Neural progenitor cell (in vitro differentiated cells): ENCODE measurements at regions not wholly inside any gene's neighbourhood (a gene's known extent, or its start where the extent isn't known, plus 50 kb on each side); places are given as distances from the start of the nearest gene placed in this dataset.
"Not testable (repeated sequence)": the region's sequence is repeated elsewhere in the genome, so short reads cannot be mapped to it uniquely, and the experiment has no call there.

Experiments
- DNase-seq: peaks from one replicate; pipeline ENCODE4 v3.0.0-alpha.2; 2016; ENCODE audit warnings: low spot score
- H2AFZ ChIP-seq: fragments of 200-600 bp; sonication (generic); replicated peaks from 2 replicates; pipeline ENCODE4 v1.6.1; 2016; ENCODE audit warnings: antibody characterized with exemption
- H3F3A ChIP-seq: fragments of 200-600 bp; sonication (generic); 2 replicates; pipeline ENCODE4 v1.6.1; 2016; ENCODE audit warnings: antibody characterized with exemption, low read depth
- H3K27ac ChIP-seq: fragments of 200-600 bp; sonication (generic); 2 replicates; pipeline ENCODE4 v1.5.1; 2016; ENCODE audit warnings: mild to moderate bottlenecking
- H3K27me3 ChIP-seq: fragments of 200-600 bp; sonication (generic); 2 replicates; pipeline ENCODE4 v1.6.1; 2016; ENCODE audit warnings: mild to moderate bottlenecking, moderate library complexity
- H3K36me3 ChIP-seq: fragments of 200-600 bp; sonication (generic); 2 replicates; pipeline ENCODE4 v1.5.1; 2016
- H3K4me1 ChIP-seq: fragments of 200-600 bp; sonication (generic); 2 replicates; pipeline ENCODE4 v1.6.1; 2016; ENCODE audit warnings: mixed run types
- H3K4me2 ChIP-seq: fragments of 200-600 bp; sonication (generic); 2 replicates; pipeline ENCODE4 v1.6.1; 2016
- H3K4me3 ChIP-seq: fragments of 200-600 bp; sonication (generic); 2 replicates; pipeline ENCODE4 v1.5.1; 2016
- H3K79me2 ChIP-seq: fragments of 200-600 bp; sonication (generic); 2 replicates; pipeline ENCODE4 v1.6.1; 2016; ENCODE audit warnings: low read depth
- H3K9ac ChIP-seq: fragments of 200-600 bp; sonication (generic); 2 replicates; pipeline ENCODE4 v1.6.1; 2016
- H3K9me3 ChIP-seq: fragments of 200-600 bp; sonication (generic); 2 replicates; pipeline ENCODE4 v1.5.1; 2016; ENCODE audit warnings: low read depth
- H4K20me1 ChIP-seq: fragments of 200-600 bp; sonication (generic); 2 replicates; pipeline ENCODE4 v1.6.1; 2016; ENCODE audit warnings: low read depth
- H3K27ac Mint-ChIP-seq: 3 replicates; pipeline ENCODE4 v1.8.0; 2021; ENCODE audit warnings: mixed read lengths
- H3K27me3 Mint-ChIP-seq: 2 replicates; pipeline ENCODE4 v1.8.0; 2022; ENCODE audit warnings: low read depth, mild to moderate bottlenecking, inconsistent platforms, moderate library complexity, mixed read lengths; ENCODE audit not compliant: insufficient read depth
- H3K36me3 Mint-ChIP-seq: 3 replicates; pipeline ENCODE4 v1.8.0; 2021; ENCODE audit warnings: mixed read lengths
- H3K4me1 Mint-ChIP-seq: 3 replicates; pipeline ENCODE4 v1.8.0; 2021; ENCODE audit warnings: mixed read lengths
- H3K4me3 Mint-ChIP-seq: 3 replicates; pipeline ENCODE4 v1.8.0; 2021; ENCODE audit warnings: mild to moderate bottlenecking, moderate library complexity, mixed read lengths
- H3K9me3 Mint-ChIP-seq: 3 replicates; pipeline ENCODE4 v1.8.0; 2020; ENCODE audit warnings: mixed read lengths
- CTCF ChIP-seq: fragments of 200-600 bp; sonication (generic); IDR thresholded peaks from 2 replicates; pipeline ENCODE4 v1.5.1; 2017; ENCODE audit warnings: antibody characterized with exemption, mild to moderate bottlenecking
- EZH2 ChIP-seq: fragments of 200-600 bp; sonication (generic); IDR thresholded peaks from 2 replicates; pipeline ENCODE4 v1.6.1; 2017; ENCODE audit warnings: antibody characterized with exemption, mild to moderate bottlenecking, moderate library complexity
- EZH2phosphoT487 ChIP-seq: fragments of 200-600 bp; sonication (generic); IDR thresholded peaks from 2 replicates; pipeline ENCODE4 v1.6.1; 2017; ENCODE audit warnings: antibody characterized with exemption

DNA sequence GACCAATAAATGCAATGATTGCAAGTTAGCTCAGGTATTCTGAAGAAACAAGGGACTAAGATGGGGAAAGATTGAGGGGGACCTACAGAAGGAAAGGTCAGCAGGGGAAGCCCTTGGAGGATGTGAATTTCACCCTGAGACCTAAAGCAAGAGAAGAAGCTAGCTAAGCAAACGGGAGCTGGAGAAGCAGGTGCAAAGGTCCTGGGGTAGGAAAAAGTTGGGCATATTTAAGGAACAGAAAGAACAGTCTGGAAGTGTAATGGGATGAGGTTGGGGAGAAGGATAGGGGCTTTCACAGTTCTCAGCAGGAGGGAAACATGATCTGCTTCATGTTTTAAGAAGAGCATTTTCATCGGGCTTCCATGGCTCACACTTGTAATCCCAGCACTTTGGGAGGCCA is 89.7 kb upstream of the SLC45A1 start:
- no peaks in the 10 kb centered on the region for H3K36me3 Mint-ChIP-seq
- Histone ChIP-seq H3K4me3 (no peak overlapping the region), H3K27ac (no peak overlapping the region), H2AFZ (no peak overlapping the region), H3K9ac (no peak overlapping the region), H3K79me2 (no peaks in the 10 kb centered on the region), H3K4me1 (no peaks in the 10 kb centered on the region), H4K20me1 (no peaks in the 10 kb centered on the region), H3K4me2 (no peak overlapping the region), H3F3A (no peaks in the 10 kb centered on the region), H3K36me3 (no peaks in the 10 kb centered on the region), H3K27me3 (no peaks in the 10 kb centered on the region), H3K9me3 (no peaks in the 10 kb centered on the region)
- H3K27ac Mint-ChIP-seq, result no peak overlapping the region
- H3K9me3 Mint-ChIP-seq, result peaks cover 18% of the 10 kb centered on the region
- peaks cover 13% of the 10 kb centered on the region for H3K4me1 Mint-ChIP-seq
- H3K4me3 Mint-ChIP-seq, result no peak overlapping the region
- TF ChIP-seq CTCF (no peak), EZH2 (no peak), EZH2phosphoT487 (no peak)
- DNase-seq, result no peak
- H3K27me3 Mint-ChIP-seq, result peaks cover 7% of the 10 kb centered on the region

GRCh38 chr1:8227674-8228073 is 90.2 kb upstream of the SLC45A1 start:
- not testable (repeated sequence) for H3K36me3 ChIP-seq, H3K4me1 ChIP-seq, H3K36me3 Mint-ChIP-seq, H3K27me3 Mint-ChIP-seq, H3K4me2 ChIP-seq, H3K79me2 ChIP-seq, H3K4me3 ChIP-seq, H3K27ac Mint-ChIP-seq, H4K20me1 ChIP-seq, H3K4me3 Mint-ChIP-seq, H3K9me3 ChIP-seq, H3F3A ChIP-seq, H3K27ac ChIP-seq, DNase-seq, H3K27me3 ChIP-seq, H3K9ac ChIP-seq, H2AFZ ChIP-seq
- H3K4me1 Mint-ChIP-seq, result peaks cover 11% of the 10 kb centered on the region
- H3K9me3 Mint-ChIP-seq, result peaks cover 18% of the 10 kb centered on the region

DNA sequence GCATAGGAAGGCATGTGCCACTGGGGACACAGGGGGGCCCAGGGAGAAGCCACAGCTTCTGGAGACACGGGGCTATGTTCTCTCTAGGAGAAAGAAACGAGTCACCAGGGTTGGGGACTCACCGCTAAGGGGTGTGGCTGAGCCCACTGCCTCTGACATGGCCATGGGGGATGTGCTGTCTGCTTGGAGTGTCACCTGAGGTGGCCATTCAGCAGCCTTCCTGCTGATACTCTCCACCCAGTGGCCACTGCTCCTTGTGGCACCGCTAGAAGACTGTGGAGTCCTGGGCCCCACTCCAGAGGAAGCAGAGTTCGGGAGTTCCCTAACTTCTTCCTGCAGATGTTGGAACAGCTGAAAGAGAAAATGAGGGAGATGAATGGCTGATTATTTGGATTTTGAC is 91.2 kb upstream of the SLC45A1 start:
- no peak overlapping the region for H2AFZ ChIP-seq
- H3K79me2 ChIP-seq, result no peaks in the 10 kb centered on the region
- no peak overlapping the region for H3K4me3 ChIP-seq
- no peak overlapping the region for H3K9ac ChIP-seq
- Mint-ChIP-seq H3K4me3 (no peak overlapping the region), H3K27me3 (peaks cover 4% of the 10 kb centered on the region), H3K36me3 (no peaks in the 10 kb centered on the region), H3K9me3 (peaks cover 18% of the 10 kb centered on the region), H3K4me1 (peaks cover 3% of the 10 kb centered on the region), H3K27ac (no peak overlapping the region)
- DNase-seq, result no peak
- no peaks in the 10 kb centered on the region for H3F3A ChIP-seq
- no peaks in the 10 kb centered on the region for H3K27me3 ChIP-seq
- no peaks in the 10 kb centered on the region for H3K4me1 ChIP-seq
- no peak for TF ChIP-seq CTCF
- TF ChIP-seq EZH2phosphoT487, result no peak
- no peak for TF ChIP-seq EZH2
- no peaks in the 10 kb centered on the region for H3K9me3 ChIP-seq
- no peak overlapping the region for H3K27ac ChIP-seq
- no peaks in the 10 kb centered on the region for H4K20me1 ChIP-seq
- no peaks in the 10 kb centered on the region for H3K36me3 ChIP-seq
- no peak overlapping the region for H3K4me2 ChIP-seq

DNA sequence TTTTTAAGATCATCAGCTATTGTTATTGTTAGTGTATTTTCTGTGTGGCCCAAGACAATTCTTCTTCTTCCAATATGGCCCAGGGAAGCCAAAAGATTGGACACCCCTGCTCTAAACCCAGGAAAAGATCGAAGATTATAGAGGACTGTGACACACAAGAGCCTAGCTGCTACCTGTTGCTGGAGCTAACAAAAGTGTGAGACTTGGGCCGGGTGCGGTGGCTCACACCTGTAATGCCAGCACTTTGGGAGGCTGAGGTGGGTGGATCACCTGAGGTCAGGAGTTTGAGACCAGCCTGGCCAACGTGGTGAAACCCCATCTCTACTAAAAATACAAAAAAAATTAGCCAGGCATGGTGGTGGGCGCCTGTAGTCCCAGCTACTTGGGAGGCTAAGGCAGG is 91.9 kb upstream of the SLC45A1 start:
- H3K9ac ChIP-seq, H4K20me1 ChIP-seq, H3F3A ChIP-seq, H3K4me2 ChIP-seq, H2AFZ ChIP-seq, H3K9me3 ChIP-seq, H3K36me3 Mint-ChIP-seq, H3K27ac Mint-ChIP-seq, H3K4me1 Mint-ChIP-seq, H3K27me3 Mint-ChIP-seq, H3K79me2 ChIP-seq, H3K4me1 ChIP-seq, H3K4me3 ChIP-seq, H3K36me3 ChIP-seq, H3K4me3 Mint-ChIP-seq, H3K27ac ChIP-seq, DNase-seq, H3K27me3 ChIP-seq: not testable (repeated sequence)
- peaks cover 18% of the 10 kb centered on the region for H3K9me3 Mint-ChIP-seq
